GM18508 (cell line): ENCODE measurements at regions not wholly inside any gene's neighbourhood (a gene's known extent, or its start where the extent isn't known, plus 50 kb on each side); places are given as distances from the start of the nearest gene placed in this dataset.
"Not testable (repeated sequence)": the region's sequence is repeated elsewhere in the genome, so short reads cannot be mapped to it uniquely, and the experiment has no call there.

Experiments
- ATAC-seq: cut with Tn5 transposase; IDR thresholded peaks from one replicate; pipeline ENCODE4 v1.9.1; 2021; ENCODE audit warnings: moderate number of reproducible peaks; ENCODE audit not compliant: insufficient read depth, unreplicated experiment

DNA sequence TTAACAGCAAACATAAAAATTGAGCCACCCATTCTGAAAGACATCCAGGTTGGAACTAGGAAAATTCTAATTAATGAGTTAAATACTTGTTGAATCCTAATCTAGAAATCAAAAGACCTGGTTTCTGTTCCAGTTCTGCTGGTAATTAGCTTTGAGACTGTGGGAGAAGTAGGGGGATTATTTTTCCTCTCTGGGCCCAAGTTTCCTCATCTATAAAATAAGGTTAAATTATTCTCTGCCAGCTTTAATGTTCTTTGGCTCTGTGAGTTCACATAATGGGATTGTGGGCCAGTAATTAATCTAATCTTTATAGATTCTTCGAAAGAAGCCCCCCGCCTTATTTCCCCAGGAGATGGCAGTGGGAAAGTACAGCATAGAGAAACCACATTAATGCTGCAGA, 104.6 kb downstream of the ENC1 start:
- ATAC-seq, result no peak

GRCh38 chr5:74534397-74535129, 106.0 kb downstream of the ENC1 start:
- ATAC-seq, result no peak

DNA sequence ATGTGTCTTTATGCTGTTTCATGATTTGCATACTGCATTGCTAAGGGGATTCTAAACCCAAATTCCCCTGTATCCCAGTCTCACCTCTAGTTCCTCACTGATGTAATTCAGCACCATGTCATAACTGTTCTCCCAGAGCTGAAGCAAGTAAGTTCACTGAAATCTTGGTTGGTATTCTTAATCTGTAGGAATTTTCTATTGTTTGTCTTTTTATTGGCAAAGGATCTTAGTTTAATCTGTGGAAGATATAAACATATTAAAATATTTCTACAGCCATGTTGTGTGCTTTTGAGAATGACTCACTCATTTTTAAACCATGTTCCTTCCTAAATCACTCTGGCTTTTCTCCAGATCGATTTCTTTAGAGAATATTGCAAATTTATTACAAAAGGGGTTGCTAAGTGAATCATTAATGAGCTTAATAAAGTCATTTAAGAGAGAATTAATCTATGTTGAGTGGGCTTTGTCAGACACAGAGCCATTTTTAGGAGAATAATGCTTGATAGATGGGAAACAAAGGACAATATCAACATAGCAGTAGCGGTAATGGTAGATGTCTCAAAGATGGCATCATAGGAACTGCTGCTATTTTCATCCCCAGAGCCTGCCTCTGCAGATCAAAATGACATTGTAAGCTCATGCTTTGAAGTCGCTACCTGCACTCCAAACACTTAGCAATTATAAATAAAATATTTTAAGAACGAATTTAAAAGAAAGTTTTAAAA, 110.0 kb downstream of the ENC1 start:
- no peak for ATAC-seq

- ATAC-seq, result no peak
These were observed 111.4 kb downstream of the ENC1 start for GRCh38 chr5:74529101-74529500.

GRCh38 chr5:74526111-74526510, 114.4 kb downstream of the ENC1 start:
- no peak for ATAC-seq

DNA sequence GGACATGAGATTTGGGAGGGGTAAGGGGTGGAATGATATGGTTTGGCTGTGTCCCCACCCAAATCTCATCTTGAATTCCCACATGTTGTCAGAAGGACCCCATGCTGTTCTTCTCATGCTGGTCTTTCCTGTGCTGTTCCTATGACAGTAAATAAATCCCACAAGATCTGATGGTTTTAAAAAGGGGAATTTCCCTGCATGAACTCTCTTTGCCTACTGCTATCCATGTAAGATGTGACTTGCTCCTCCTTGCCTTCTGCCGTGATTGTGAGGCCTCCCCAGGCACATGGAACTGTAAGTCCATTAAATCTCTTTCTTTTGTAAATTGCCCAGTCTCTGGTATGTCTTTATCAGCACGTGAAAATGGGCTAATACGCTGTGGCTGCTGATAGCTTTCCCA, 115.8 kb downstream of the ENC1 start:
- not testable (repeated sequence) for ATAC-seq

- ATAC-seq, result not testable (repeated sequence)
These were observed 116.8 kb downstream of the ENC1 start for GRCh38 chr5:74523698-74524097.

DNA sequence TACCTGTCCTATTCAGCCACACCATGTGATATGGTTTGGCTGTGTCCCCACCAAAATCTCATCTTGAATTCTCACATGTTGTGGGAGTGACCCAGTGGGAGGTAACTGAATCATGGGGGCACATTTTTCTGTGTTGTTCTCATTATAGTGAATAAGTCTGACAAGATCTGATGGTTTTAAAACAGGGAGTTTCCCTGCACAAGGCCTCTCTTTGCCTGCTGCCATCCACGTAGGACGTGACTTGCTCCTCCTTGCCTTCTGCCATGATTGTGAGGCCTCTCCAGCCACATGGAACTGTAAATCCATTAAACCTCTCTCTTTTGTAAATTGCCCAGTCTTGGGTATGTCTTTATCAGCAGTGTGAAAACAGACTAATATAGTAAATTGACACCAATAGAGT, 117.7 kb downstream of the ENC1 start:
- ATAC-seq, result not testable (repeated sequence)

DNA sequence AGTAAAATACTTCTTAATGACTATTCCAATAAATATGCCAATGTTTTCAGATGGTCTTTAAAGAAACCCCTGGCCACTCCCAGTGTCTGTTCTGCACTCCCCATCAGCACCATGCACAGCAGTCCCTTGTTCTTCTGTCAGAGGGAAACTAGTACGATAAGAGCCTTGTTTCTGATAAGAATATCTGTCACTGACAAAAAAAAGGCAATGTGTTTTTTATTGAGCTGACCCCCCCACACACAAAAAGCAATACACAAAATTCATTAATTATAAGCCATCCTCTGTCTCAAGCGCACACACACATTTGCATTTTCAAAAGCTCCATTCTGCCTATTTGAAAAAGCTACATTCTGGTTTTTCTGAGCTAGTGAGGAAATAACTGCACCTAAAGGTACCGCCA, 119.1 kb downstream of the ENC1 start:
- ATAC-seq, result no peak

- no peak for ATAC-seq
These were observed 120.8 kb downstream of the ENC1 start for GRCh38 chr5:74519679-74520078.

GRCh38 chr5:74519161-74519571, 121.4 kb downstream of the ENC1 start:
- no peak for ATAC-seq

GRCh38 chr5:74517700-74518099, 122.8 kb downstream of the ENC1 start:
- no peak for ATAC-seq

DNA sequence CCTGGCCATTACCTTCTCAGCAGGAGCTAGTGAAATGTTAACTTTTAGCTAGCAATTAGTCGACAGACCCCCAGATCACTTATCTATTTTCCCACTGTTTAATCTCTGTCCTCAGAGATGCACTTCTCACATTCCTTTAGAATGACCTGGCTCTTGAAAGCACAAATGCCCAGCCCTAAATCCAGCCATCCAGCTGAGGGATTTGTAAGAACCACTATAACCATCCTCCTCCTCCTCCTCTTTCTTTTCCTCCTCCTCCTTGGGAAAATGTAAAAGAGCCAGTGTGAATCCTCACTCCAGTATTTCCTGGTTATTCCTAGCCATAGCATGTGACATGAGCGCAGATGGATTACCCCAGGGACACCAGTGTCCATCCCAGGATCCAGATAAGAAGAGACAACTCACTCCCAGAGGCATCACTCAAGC, 124.3 kb downstream of the ENC1 start:
- ATAC-seq, result no peak

- no peak for ATAC-seq
These were observed 125.5 kb downstream of the ENC1 start for GRCh38 chr5:74514888-74515551.

DNA sequence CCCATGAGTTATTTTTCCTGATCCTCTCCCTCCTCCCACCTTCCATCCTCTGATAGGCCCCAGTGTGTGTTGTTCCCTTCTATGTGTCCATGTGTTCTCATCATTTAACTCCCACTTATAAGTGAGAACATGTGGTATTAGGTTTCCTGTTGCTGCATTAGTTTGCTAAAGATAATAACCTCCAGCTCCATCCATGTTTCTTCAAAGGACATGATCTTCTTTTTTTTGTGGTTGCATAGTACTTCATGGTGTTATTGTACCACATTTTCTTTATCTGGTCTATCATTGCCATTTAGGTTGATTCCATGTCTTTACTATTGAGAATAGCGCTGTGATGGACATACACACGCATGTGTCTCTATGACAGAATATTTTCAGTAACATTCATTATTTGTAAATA, 128.8 kb downstream of the ENC1 start:
- not testable (repeated sequence) for ATAC-seq

DNA sequence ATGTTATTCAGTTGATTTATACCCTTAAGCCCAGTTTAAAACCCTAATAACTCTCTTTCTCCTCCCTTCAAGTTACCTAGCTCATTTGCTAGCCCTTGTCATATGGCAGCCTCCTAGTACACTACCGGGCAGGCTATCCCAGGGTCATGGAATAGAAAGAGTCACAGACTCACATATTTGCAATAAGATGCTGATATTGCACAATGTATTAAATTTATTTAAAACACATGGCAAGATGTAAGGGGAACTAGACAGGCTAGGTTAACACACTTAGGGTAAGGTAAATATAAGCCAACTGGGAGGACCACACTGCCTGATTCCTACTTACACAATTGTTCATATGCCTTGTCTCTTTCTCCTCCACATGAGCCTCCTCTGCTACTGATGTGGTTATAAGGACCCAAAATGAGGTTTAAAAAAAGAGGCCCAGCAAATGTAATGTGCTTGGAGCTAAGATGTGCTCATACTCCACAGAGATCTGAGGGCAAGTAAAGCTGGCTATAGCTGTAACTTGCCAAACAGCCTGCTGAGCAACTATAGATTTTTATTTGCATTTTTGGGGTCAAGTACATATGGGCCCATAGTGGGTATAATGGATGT, 130.0 kb downstream of the ENC1 start:
- no peak for ATAC-seq

DNA sequence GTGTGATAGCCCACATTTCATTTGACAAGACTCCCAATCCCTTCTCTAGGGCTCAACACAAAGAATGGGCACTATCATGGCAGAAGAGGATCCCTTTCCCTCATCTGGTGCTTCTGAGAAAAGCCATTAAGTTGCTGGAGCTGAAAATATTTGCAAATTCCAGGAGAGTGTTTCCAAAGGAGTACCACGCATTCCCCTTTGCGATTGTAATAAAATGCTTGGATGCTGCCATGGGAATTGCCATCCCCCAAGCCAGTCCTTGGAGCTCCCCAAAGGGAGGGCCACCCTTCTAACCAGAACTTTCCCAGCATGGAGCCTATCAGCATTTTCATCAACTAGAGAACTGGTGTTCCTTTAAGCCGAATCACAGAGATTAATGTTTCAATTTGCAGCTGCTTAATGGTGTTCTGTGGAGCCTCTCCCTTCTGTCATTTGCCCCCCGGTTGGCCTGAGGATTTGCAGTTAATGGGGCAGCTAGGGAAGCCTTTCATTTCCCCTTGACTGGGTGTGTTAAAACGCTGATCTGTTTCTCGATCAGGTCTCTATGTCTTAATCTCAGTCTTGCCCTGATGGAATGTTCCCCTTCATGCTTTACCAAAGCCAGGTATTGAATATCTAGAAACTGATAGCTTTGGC, 133.0 kb downstream of the ENC1 start:
- ATAC-seq, result no peak

DNA sequence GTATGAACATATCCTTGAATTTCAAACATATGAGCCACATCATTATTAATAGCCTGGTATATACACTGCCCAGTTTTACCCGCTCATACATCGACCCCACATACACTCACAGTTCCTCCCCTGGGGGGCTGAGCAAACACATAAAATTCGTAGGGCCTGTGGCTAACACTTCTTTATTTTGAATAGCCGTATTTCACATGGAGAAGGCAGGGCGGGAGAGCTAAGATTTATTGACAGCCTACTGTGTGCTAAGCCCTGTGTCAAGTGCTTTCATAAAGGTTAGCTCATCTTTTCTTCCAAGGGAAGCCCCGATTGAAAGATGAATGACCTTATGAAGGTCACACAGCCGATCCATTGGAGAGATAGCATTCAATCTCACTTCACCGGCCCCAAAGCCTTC, 134.4 kb downstream of the ENC1 start:
- no peak for ATAC-seq

- ATAC-seq, result no peak
These were observed 136.1 kb downstream of the ENC1 start for GRCh38 chr5:74504463-74504862.

DNA sequence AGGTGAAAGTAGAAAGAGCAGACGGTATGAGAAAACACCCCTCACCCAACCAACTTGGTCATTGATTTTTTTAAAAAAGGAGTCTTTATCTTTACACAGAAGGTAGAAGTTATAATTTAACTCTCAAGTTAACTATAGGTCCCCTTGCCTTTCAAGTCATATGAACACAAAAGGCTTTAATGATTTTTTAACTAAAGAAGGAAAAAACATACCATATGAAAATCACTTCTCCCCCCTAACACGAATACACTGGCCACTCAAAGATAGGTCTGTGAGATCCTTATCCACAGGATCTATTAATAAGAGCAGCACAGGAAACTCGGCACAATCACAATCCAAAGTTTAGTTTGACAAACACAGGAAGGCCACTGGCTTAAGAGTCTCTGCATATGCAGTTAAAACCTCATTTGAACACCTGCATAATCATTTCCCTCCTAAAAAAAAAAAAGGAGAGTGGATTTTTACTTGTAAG, 138.0 kb downstream of the ENC1 start:
- no peak for ATAC-seq
